SK-N-MC (cell line): ENCODE measurements at regions not wholly inside any gene's neighbourhood (a gene's known extent, or its start where the extent isn't known, plus 50 kb on each side); places are given as distances from the start of the nearest gene placed in this dataset.
"Not testable (repeated sequence)": the region's sequence is repeated elsewhere in the genome, so short reads cannot be mapped to it uniquely, and the experiment has no call there.

Source experiments
- DNase-seq: peaks from one replicate; pipeline ENCODE4 v3.0.0-alpha.2; 2011; ENCODE audit warnings: low read depth, low spot score
- H3K27ac ChIP-seq: fragments of 200-600 bp; sonication (generic); 2 replicates; pipeline ENCODE4 v1.5.1; 2016; ENCODE audit warnings: mixed run types
- H3K36me3 ChIP-seq: fragments of 200-600 bp; sonication (generic); 2 replicates; pipeline ENCODE4 v1.6.1; 2017; ENCODE audit warnings: antibody characterized with exemption, low read length, mixed read lengths; ENCODE audit not compliant: insufficient read depth
- H3K4me3 ChIP-seq: fragments of 200-600 bp; sonication (generic); 2 replicates; pipeline ENCODE4 v1.5.1; 2016
- H3K9ac ChIP-seq: fragments of 200-600 bp; sonication (generic); 2 replicates; pipeline ENCODE4 v1.8.0; 2017; ENCODE audit warnings: mixed run types, mixed read lengths; ENCODE audit not compliant: insufficient read length
- H3K9me3 ChIP-seq: fragments of 200-600 bp; sonication (generic); 2 replicates; pipeline ENCODE4 v1.6.1; 2017; ENCODE audit warnings: low read depth, mild to moderate bottlenecking, antibody characterized with exemption, low read length, moderate library complexity, mixed read lengths
- EZH2 ChIP-seq: fragments of 200-600 bp; sonication (generic); IDR thresholded peaks from one replicate; pipeline ENCODE4 v1.6.1; 2017; ENCODE audit warnings: antibody characterized with exemption
- FOXP2 ChIP-seq: optimal IDR thresholded peaks from 2 replicates; pipeline ENCODE3; 2011; ENCODE audit warnings: mild to moderate bottlenecking, moderate library complexity; ENCODE audit not compliant: insufficient read depth; ENCODE audit errors: extremely low read length, control extremely low read depth
- POLR2AphosphoS5 ChIP-seq: IDR thresholded peaks from 2 replicates; pipeline ENCODE4 v1.6.1; 2012; ENCODE audit warnings: mild to moderate bottlenecking, low read depth, low read length, borderline replicate concordance

GRCh38 chr3:106349191-106349881 lies 480.5 kb upstream of the CBLB start:
- no peak overlapping the region for H3K9ac ChIP-seq
- DNase-seq: peak; percentile 47
- H3K9me3 ChIP-seq: no peaks in the 10 kb centered on the region
- H3K36me3 ChIP-seq: no peaks in the 10 kb centered on the region
- no peak for TF ChIP-seq POLR2AphosphoS5
- no peak for TF ChIP-seq FOXP2
- TF ChIP-seq EZH2: no peak
- 0 out of 2 replicates have a peak overlapping the region, but pooled peaks have one; percentile 14 for H3K27ac ChIP-seq
- H3K4me3 ChIP-seq: no peak overlapping the region

- no peak for DNase-seq
- no peak overlapping the region for H3K4me3 ChIP-seq
- H3K9ac ChIP-seq: no peak overlapping the region
- TF ChIP-seq POLR2AphosphoS5: no peak
- TF ChIP-seq EZH2: no peak
- no peak for TF ChIP-seq FOXP2
- no peaks in the 10 kb centered on the region for H3K9me3 ChIP-seq
- H3K36me3 ChIP-seq: no peaks in the 10 kb centered on the region
- no peak overlapping the region for H3K27ac ChIP-seq
Measured at GRCh38 chr3:106355873-106356272, 487.1 kb upstream of the CBLB start.

GRCh38 chr3:106359692-106360091 lies 490.9 kb upstream of the CBLB start:
- TF ChIP-seq POLR2AphosphoS5 (no peak), FOXP2 (no peak), EZH2 (no peak)
- H3K36me3 ChIP-seq: no peaks in the 10 kb centered on the region
- DNase-seq: no peak
- H3K4me3 ChIP-seq: no peak overlapping the region
- H3K9me3 ChIP-seq: no peaks in the 10 kb centered on the region
- no peak overlapping the region for H3K9ac ChIP-seq
- H3K27ac ChIP-seq: no peak overlapping the region

DNA sequence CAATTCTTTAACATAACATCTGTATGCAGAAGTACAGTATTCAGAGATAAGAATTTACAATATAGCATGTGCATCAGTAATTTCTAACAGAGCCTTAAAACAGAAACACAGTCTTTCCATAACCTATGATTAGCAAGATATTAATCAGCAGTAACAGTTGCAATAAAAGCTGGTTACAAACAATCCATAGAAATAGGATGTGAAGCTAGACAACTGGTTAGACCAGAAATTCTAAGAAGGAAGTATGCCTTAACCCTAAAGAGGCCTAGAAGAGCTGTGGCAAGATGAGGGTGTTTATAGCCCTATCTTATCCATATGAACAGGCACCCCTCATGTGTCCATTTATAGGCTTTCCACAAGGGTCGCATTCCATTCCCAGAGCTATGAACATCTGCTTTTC lies 492.1 kb upstream of the CBLB start:
- not testable (repeated sequence) for H3K27ac ChIP-seq, H3K9me3 ChIP-seq, DNase-seq, H3K4me3 ChIP-seq, H3K36me3 ChIP-seq, H3K9ac ChIP-seq

DNA sequence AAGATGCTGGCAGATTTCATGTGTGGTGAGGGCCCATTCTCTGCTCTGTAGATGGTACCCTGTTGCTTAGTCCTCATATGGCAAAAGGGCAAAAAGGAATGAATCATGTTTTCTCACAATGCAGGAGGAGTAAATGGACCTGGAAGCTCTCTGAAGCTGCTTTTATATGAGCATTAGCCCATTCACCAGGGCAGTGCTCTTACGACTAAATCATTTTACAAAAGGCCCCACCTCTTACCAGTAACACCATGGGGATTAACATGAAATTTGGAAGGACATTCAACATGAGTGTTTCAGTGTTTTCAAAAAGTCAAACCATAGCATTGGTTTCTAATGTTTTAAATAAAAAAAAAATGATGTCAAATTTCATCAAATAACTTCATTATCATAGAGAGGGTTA lies 495.7 kb upstream of the CBLB start:
- Histone ChIP-seq H3K9ac (no peak overlapping the region), H3K4me3 (no peak overlapping the region), H3K9me3 (no peaks in the 10 kb centered on the region), H3K27ac (no peak overlapping the region), H3K36me3 (no peaks in the 10 kb centered on the region)
- DNase-seq: no peak
- no peak for TF ChIP-seq FOXP2

- Histone ChIP-seq H3K27ac (no peak overlapping the region), H3K36me3 (no peaks in the 10 kb centered on the region), H3K9me3 (no peaks in the 10 kb centered on the region), H3K9ac (no peak overlapping the region), H3K4me3 (no peak overlapping the region)
- DNase-seq: no peak
- TF ChIP-seq FOXP2: no peak
- TF ChIP-seq POLR2AphosphoS5: no peak
- no peak for TF ChIP-seq EZH2
Measured at GRCh38 chr3:106365061-106365691, 496.4 kb upstream of the CBLB start.

DNA sequence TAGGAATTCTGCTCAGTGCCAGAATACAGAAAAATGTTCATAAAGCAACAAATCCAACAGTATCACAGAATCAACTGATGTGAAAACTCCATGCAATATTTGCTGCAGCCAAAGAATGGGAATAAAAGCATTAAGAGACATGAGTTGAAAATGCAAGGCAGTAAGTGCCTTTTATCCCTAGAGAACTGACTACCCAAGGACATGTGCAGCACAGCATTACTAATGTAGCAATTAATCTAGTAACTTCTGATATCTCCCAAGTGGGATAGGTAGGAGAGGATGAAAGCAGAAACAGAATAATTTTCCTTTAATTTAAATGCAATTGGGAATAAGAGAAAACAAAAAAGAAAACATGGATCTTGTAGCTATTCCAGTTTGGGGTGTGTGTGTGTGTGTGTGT lies 497.5 kb upstream of the CBLB start:
- Histone ChIP-seq H3K36me3 (no peaks in the 10 kb centered on the region), H3K27ac (no peak overlapping the region), H3K9ac (no peak overlapping the region), H3K4me3 (no peak overlapping the region), H3K9me3 (no peaks in the 10 kb centered on the region)
- no peak for TF ChIP-seq FOXP2
- TF ChIP-seq EZH2: no peak
- no peak for TF ChIP-seq POLR2AphosphoS5
- DNase-seq: no peak

DNA sequence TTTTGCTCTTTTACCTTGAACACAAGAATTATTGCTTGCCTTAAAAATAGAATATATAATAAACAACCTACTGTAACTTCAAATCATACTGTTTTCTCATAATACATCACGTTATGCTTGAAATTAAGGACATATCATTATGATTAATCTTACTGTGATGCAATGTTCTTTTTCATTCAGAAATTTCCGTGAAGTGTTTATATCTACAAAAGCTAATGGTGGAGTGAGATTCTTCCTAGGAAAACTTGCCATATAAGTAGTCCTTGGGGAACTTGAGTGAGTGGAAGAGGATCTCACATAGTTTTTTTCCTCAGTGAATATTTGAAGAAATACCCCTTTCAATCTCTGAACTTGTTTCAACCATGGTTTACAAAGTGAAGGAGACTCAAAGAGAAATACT lies 498.7 kb upstream of the CBLB start:
- no peak overlapping the region for H3K4me3 ChIP-seq
- TF ChIP-seq POLR2AphosphoS5 (no peak), EZH2 (no peak), FOXP2 (no peak)
- no peak overlapping the region for H3K27ac ChIP-seq
- no peak overlapping the region for H3K9ac ChIP-seq
- no peaks in the 10 kb centered on the region for H3K9me3 ChIP-seq
- no peak for DNase-seq
- H3K36me3 ChIP-seq: no peaks in the 10 kb centered on the region
